HG03442 (cell line): ENCODE measurements at regions not wholly inside any gene's neighbourhood (a gene's known extent, or its start where the extent isn't known, plus 50 kb on each side); places are given as distances from the start of the nearest gene placed in this dataset.

ENCODE experiments used
- ATAC-seq: cut with Tn5 transposase; IDR thresholded peaks from one replicate; pipeline ENCODE4 v1.9.1; 2021; ENCODE audit warnings: mild to moderate bottlenecking, moderate library complexity; ENCODE audit not compliant: unreplicated experiment

GRCh38 chr20:50399917-50400704 is 110.1 kb upstream of the PTPN1 start:
- ATAC-seq = no peak

GRCh38 chr20:50400705-50401586 is 109.2 kb upstream of the PTPN1 start:
- ATAC-seq = no peak

- no peak for ATAC-seq
Measured at GRCh38 chr20:50401587-50402418, 108.4 kb upstream of the PTPN1 start.

- no peak for ATAC-seq
Measured at GRCh38 chr20:50403565-50404418, 106.4 kb upstream of the PTPN1 start.

GRCh38 chr20:50404419-50405234 is 105.6 kb upstream of the PTPN1 start:
- ATAC-seq = no peak

- no peak for ATAC-seq
Measured at GRCh38 chr20:50405235-50405914, 104.8 kb upstream of the PTPN1 start.

- ATAC-seq = no peak
Measured at GRCh38 chr20:50405915-50406609, 104.1 kb upstream of the PTPN1 start.

- ATAC-seq = no peak
Measured at GRCh38 chr20:50406610-50407136, 103.5 kb upstream of the PTPN1 start.

GRCh38 chr20:50408526-50409364 is 101.4 kb upstream of the PTPN1 start:
- ATAC-seq = no peak

- no peak for ATAC-seq
Measured at GRCh38 chr20:50409495-50409894, 100.7 kb upstream of the PTPN1 start.

- ATAC-seq = no peak
Measured at GRCh38 chr20:50410343-50410742, 99.8 kb upstream of the PTPN1 start.

- ATAC-seq = no peak
Measured at GRCh38 chr20:50412069-50412468, 98.1 kb upstream of the PTPN1 start.

GRCh38 chr20:50412499-50412898 is 97.7 kb upstream of the PTPN1 start:
- ATAC-seq = no peak

GRCh38 chr20:50413088-50413500 is 97.1 kb upstream of the PTPN1 start:
- ATAC-seq = no peak

GRCh38 chr20:50415021-50415515 is 95.1 kb upstream of the PTPN1 start:
- ATAC-seq = no peak

- no peak for ATAC-seq
Measured at GRCh38 chr20:50415516-50416268, 94.5 kb upstream of the PTPN1 start.
